ENCODE measurements at regions not wholly inside any gene's neighbourhood (a gene's known extent, or its start where the extent isn't known, plus 50 kb on each side); places are given as distances from the start of the nearest gene placed in this dataset.

DNA sequence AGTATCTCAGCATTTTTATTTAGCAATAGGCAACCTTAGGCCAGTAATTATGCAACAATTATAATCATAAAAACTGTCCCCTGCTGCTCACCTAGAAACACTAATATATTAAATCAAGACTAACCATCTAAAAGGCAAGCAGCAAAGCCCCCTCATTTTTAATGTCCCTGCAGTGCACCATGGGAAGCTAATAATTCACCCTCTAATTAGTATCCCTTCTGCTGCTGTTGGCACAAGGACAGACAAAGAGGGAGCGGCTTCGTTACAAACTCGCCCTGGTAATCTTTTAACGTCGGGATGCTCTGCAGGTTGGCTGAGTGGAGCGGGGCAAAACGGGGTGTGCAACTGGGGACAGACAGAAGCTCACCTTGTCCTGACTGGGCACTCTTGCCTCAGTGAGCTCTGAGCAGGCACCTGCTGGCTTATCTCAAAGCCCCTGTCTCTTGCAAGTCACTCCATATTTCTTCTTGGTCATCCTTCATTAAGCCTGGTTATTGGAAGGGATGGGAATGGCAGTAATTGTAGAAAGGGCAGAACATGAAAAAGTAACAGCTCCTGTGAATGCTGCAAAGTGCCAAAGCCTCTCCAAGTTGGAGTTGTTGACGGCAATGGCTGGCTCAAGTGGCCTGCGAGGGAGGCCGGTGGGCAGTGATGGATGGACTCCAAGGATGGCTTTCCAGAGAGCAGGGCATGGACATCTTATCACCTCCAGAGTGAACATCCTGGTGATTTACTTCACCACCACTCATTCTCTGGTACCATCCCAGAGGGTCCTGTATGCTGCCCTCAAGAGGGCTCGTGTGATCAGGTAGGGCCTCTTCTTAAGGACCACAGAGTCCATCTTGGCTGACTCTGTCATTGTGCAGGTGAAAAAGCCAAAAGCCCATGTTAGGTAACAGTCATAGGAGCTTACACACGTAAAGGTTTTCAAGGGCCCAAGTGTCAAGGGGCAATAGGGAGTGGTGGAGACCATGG, 219.6 kb upstream of the N4BP1 start:
- Histone ChIP-seq H3K4me3 (replicated peaks in 1 of 2; ENCODE audit: low read depth in 1 of 2, low read length in 2 of 2) (no peak overlapping the region), H3K4me1 (ENCODE audit: control insufficient read depth in 1 of 2, insufficient read depth in 2 of 2, low read length in 2 of 2) (no peaks in the 10 kb centered on the region), H3K9me2 (ENCODE audit: insufficient read depth) (no peaks in the 10 kb centered on the region), H3K4me2 (ENCODE audit: low read length) (no peak overlapping the region), H3K36me3 (ENCODE audit: control insufficient read depth in 1 of 2, insufficient read depth in 2 of 2, low read length in 2 of 2) (no peaks in the 10 kb centered on the region), H4K20me1 (ENCODE audit: insufficient read depth) (no peaks in the 10 kb centered on the region), H3K27ac (ENCODE audit: low read depth, low read length) (no peak overlapping the region), H3K27me3 (ENCODE audit: insufficient read depth, low read length) (peaks cover 18% of the 10 kb centered on the region), H2AFZ (ENCODE audit: low read depth, low read length, poor library complexity, severe bottlenecking) (no peak overlapping the region), H3K9me3 (ENCODE audit: control insufficient read depth in 1 of 2, insufficient read depth in 1 of 2, low read depth in 1 of 2, low read length in 2 of 2) (no peaks in the 10 kb centered on the region), H3K79me2 (ENCODE audit: insufficient read depth, low read length) (no peaks in the 10 kb centered on the region), H3K9ac (ENCODE audit: low read length) (no peak overlapping the region)
- DNase-seq (ENCODE audit: low read depth, low spot score): no peak
- TF ChIP-seq YY1 (IDR thresholded peaks at IDR 0.05; ENCODE audit: extremely low read depth, insufficient replicate concordance, low read depth, low read length) (no peak), EZH2phosphoT487 (IDR thresholded peaks at IDR 0.05; ENCODE audit: borderline replicate concordance) (no peak), EZH2 (IDR thresholded peaks at IDR 0.05) (no peak), SIN3A (IDR thresholded peaks at IDR 0.05; ENCODE audit: low read depth) (no peak), ZNF274 (IDR thresholded peaks at IDR 0.05; ENCODE audit: low read depth, low read length) (no peak), CBX3 (IDR thresholded peaks at IDR 0.05; ENCODE audit: low read depth) (no peak), POLR2A (IDR thresholded peaks at IDR 0.05; ENCODE audit: borderline replicate concordance, extremely low read depth, insufficient read depth, insufficient read length) (no peak), SRF (IDR thresholded peaks at IDR 0.05; ENCODE audit: low read depth) (no peak), REST (IDR thresholded peaks at IDR 0.05; ENCODE audit: low read depth) (no peak), TCF7L2 (IDR thresholded peaks at IDR 0.05; ENCODE audit: borderline replicate concordance, extremely low read depth, insufficient read depth, insufficient read length) (no peak), ELF1 (IDR thresholded peaks at IDR 0.05; ENCODE audit: borderline replicate concordance, low read depth) (no peak), EGR1 (IDR thresholded peaks at IDR 0.05; ENCODE audit: low read depth) (no peak), POLR2AphosphoS5 (IDR thresholded peaks at IDR 0.05; ENCODE audit: low read depth, low read length) (no peak), FOSL1 (IDR thresholded peaks at IDR 0.05; ENCODE audit: low read depth) (no peak)
- TF ChIP-seq, protein P1, sequence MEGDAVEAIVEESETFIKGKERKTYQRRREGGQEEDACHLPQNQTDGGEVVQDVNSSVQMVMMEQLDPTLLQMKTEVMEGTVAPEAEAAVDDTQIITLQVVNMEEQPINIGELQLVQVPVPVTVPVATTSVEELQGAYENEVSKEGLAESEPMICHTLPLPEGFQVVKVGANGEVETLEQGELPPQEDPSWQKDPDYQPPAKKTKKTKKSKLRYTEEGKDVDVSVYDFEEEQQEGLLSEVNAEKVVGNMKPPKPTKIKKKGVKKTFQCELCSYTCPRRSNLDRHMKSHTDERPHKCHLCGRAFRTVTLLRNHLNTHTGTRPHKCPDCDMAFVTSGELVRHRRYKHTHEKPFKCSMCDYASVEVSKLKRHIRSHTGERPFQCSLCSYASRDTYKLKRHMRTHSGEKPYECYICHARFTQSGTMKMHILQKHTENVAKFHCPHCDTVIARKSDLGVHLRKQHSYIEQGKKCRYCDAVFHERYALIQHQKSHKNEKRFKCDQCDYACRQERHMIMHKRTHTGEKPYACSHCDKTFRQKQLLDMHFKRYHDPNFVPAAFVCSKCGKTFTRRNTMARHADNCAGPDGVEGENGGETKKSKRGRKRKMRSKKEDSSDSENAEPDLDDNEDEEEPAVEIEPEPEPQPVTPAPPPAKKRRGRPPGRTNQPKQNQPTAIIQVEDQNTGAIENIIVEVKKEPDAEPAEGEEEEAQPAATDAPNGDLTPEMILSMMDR (IDR thresholded peaks at IDR 0.05 in 2 of 3, conservative IDR thresholded peaks at IDR 0.05 in 1 of 3; ENCODE audit: borderline replicate concordance in 1 of 3, insufficient read depth in 1 of 3, low read depth in 2 of 3, low read length in 2 of 3): no peak
- TF ChIP-seq, protein P2, sequence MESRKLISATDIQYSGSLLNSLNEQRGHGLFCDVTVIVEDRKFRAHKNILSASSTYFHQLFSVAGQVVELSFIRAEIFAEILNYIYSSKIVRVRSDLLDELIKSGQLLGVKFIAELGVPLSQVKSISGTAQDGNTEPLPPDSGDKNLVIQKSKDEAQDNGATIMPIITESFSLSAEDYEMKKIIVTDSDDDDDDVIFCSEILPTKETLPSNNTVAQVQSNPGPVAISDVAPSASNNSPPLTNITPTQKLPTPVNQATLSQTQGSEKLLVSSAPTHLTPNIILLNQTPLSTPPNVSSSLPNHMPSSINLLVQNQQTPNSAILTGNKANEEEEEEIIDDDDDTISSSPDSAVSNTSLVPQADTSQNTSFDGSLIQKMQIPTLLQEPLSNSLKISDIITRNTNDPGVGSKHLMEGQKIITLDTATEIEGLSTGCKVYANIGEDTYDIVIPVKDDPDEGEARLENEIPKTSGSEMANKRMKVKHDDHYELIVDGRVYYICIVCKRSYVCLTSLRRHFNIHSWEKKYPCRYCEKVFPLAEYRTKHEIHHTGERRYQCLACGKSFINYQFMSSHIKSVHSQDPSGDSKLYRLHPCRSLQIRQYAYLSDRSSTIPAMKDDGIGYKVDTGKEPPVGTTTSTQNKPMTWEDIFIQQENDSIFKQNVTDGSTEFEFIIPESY (IDR thresholded peaks at IDR 0.05; ENCODE audit: extremely low read depth, insufficient replicate concordance, low read length): no peak
- intact Hi-C loops (cut with micrococcal nuclease): no loop called here
- RAD21 ChIA-PET (ENCODE audit: low non-redundant PET in 1 of 2, low total read pairs in 2 of 2, uncharacterized antibody in 2 of 2, unreplicated experiment in 2 of 2): no interaction called here
- ATAC-seq: no peak
- no TSS peak for BruUV-seq (replicated peaks)
- CTCF ChIA-PET: no interaction called here
- POLR2A ChIA-PET: no interaction called here
